ENCODE measurements at regions not wholly inside any gene's neighbourhood (a gene's known extent, or its start where the extent isn't known, plus 50 kb on each side); places are given as distances from the start of the nearest gene placed in this dataset.

DNA sequence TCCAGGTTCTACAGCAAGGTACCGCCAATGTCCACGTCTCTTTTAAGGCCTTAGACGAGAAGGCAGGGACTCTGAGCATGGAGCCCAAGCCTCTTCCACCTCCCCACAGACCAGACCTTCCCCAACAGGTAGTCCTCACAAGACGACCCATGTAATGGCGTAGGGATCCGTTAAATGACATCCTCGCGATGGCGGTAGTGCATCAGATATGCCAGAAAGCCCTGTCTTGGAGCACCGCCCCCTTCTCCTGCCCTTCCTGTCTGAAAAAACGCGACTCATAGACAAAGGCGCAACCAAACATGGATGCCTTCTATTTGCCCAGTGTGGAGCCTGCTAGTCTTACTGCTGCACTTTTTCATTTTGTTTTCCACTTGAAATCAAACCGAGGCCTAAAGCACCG, 185.4 kb downstream of the OR13H1 start:
- peak overlapping the region; percentile 37 to 51 for H3K4me3 ChIP-seq
- no peaks in the 10 kb centered on the region for H3K36me3 ChIP-seq
- H3K27me3 ChIP-seq, result no peaks in the 10 kb centered on the region
- DNase-seq (ENCODE audit: low spot score), result peak; percentile 92
- TF ChIP-seq, protein P1, sequence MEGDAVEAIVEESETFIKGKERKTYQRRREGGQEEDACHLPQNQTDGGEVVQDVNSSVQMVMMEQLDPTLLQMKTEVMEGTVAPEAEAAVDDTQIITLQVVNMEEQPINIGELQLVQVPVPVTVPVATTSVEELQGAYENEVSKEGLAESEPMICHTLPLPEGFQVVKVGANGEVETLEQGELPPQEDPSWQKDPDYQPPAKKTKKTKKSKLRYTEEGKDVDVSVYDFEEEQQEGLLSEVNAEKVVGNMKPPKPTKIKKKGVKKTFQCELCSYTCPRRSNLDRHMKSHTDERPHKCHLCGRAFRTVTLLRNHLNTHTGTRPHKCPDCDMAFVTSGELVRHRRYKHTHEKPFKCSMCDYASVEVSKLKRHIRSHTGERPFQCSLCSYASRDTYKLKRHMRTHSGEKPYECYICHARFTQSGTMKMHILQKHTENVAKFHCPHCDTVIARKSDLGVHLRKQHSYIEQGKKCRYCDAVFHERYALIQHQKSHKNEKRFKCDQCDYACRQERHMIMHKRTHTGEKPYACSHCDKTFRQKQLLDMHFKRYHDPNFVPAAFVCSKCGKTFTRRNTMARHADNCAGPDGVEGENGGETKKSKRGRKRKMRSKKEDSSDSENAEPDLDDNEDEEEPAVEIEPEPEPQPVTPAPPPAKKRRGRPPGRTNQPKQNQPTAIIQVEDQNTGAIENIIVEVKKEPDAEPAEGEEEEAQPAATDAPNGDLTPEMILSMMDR (IDR thresholded peaks at IDR 0.05), result peak in 1 of 2 donors; percentile 55
- no peaks in the 10 kb centered on the region for H3K9me3 ChIP-seq
- H3K27ac ChIP-seq, result peak overlapping the region; percentile 79 to 83
- H3K4me1 ChIP-seq, result no peaks in the 10 kb centered on the region

GRCh38 chrX:131734621-131735020, 190.7 kb downstream of the OR13H1 start:
- no peaks in the 10 kb centered on the region for H3K9me3 ChIP-seq
- peak overlapping the region in 1 of 2 donors; percentile 43 for H3K27ac ChIP-seq
- no peak for DNase-seq (ENCODE audit: low spot score)
- no peaks in the 10 kb centered on the region for H3K4me1 ChIP-seq
- peak overlapping the region; percentile 14 to 26 for H3K4me3 ChIP-seq
- no peaks in the 10 kb centered on the region for H3K36me3 ChIP-seq
- H3K27me3 ChIP-seq, result no peaks in the 10 kb centered on the region
- TF ChIP-seq, protein P1 (IDR thresholded peaks at IDR 0.05), result peak in 1 of 2 donors; percentile 50

DNA sequence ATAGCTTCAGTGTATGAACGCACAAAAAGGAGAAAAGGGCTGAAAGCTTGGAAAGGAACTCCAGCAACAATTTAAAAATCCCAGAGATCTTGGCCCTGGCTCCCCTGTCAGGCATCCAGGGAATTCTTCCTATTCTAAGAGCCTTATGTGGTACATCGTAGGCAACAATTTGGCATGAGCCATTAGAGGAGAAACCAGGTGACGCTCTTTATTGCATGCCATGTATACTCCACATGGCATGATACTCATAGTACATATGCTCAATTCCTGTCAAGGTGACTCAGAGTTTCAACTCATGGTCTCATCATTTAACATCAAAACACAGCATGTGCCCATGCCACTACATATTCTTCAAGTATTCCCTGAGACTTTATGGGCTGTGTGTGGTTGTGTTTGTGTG, 191.3 kb downstream of the OR13H1 start:
- no peaks in the 10 kb centered on the region for H3K27me3 ChIP-seq
- H3K4me3 ChIP-seq, result peak overlapping the region; percentile 14 to 26
- TF ChIP-seq, protein P1 (IDR thresholded peaks at IDR 0.05), result no peak
- peak overlapping the region in 1 of 2 donors; percentile 43 for H3K27ac ChIP-seq
- no peaks in the 10 kb centered on the region for H3K36me3 ChIP-seq
- H3K4me1 ChIP-seq, result no peaks in the 10 kb centered on the region
- DNase-seq (ENCODE audit: low spot score), result no peak
- no peaks in the 10 kb centered on the region for H3K9me3 ChIP-seq

- no peak overlapping the region for H3K4me3 ChIP-seq
- DNase-seq (ENCODE audit: low spot score), result no peak
- no peaks in the 10 kb centered on the region for H3K4me1 ChIP-seq
- H3K36me3 ChIP-seq, result no peaks in the 10 kb centered on the region
- no peak overlapping the region for H3K27ac ChIP-seq
- H3K27me3 ChIP-seq, result no peaks in the 10 kb centered on the region
- no peaks in the 10 kb centered on the region for H3K9me3 ChIP-seq
- TF ChIP-seq, protein P1 (IDR thresholded peaks at IDR 0.05), result no peak
Observed at GRCh38 chrX:131739823-131740222, 195.9 kb downstream of the OR13H1 start.

DNA sequence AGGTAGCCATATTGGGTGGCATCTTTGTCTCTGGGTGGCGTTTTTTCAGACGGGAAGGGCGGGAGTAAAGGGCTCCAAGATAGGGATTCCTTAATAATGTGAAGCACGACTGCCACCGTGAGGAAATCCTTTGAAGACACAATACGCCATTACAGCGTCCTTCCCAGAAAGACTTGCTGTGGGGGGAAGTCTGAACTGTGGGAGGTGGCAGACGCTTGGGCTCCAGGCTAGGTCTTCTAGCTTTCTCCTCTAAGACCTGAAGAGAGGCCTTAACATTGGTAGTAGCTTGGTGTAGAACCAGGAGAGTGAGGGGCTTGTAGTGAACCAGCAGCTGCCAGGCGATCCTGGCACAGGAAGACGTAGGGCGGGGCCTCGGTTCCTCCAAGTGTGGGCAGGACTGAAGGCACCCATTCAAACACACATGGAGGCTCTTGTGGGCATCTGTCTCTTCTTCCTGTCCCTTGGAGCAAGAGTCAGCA, 197.3 kb downstream of the OR13H1 start:
- H3K27me3 ChIP-seq, result no peaks in the 10 kb centered on the region
- H3K9me3 ChIP-seq, result no peaks in the 10 kb centered on the region
- H3K4me1 ChIP-seq, result no peaks in the 10 kb centered on the region
- H3K27ac ChIP-seq, result peak overlapping the region; percentile 49 to 74
- no peak for DNase-seq (ENCODE audit: low spot score)
- TF ChIP-seq, protein P1 (IDR thresholded peaks at IDR 0.05), result peak in 1 of 2 donors; percentile 64
- H3K4me3 ChIP-seq, result peak overlapping the region; percentile 38 to 47
- H3K36me3 ChIP-seq, result no peaks in the 10 kb centered on the region

- H3K27ac ChIP-seq, result no peak overlapping the region
- no peaks in the 10 kb centered on the region for H3K27me3 ChIP-seq
- no peak for DNase-seq (ENCODE audit: low spot score)
- H3K4me3 ChIP-seq, result peak overlapping the region in 1 of 2 donors; percentile 2
- H3K4me1 ChIP-seq, result no peaks in the 10 kb centered on the region
- no peaks in the 10 kb centered on the region for H3K36me3 ChIP-seq
- H3K9me3 ChIP-seq, result no peaks in the 10 kb centered on the region
- TF ChIP-seq, protein P1 (IDR thresholded peaks at IDR 0.05), result no peak
Observed at GRCh38 chrX:131745942-131746489, 202.1 kb downstream of the OR13H1 start.
